ENCODE measurements at regions not wholly inside any gene's neighbourhood (a gene's known extent, or its start where the extent isn't known, plus 50 kb on each side); places are given as distances from the start of the nearest gene placed in this dataset.

GRCh38 chr5:158170534-158170933, 311.6 kb upstream of the CLINT1 start:
- TF ChIP-seq CTCF (IDR thresholded peaks at IDR 0.05; ENCODE audit: borderline replicate concordance, extremely low read depth, low read length, poor library complexity, severe bottlenecking) (no peak), EZH2 (IDR thresholded peaks at IDR 0.05; ENCODE audit: borderline replicate concordance, low read depth, low read length, severe bottlenecking) (no peak)
